GM12878 (cell line): ENCODE measurements at regions not wholly inside any gene's neighbourhood (a gene's known extent, or its start where the extent isn't known, plus 50 kb on each side); places are given as distances from the start of the nearest gene placed in this dataset.

ENCODE experiments used
- ATAC-seq: fragments of 200-7000 bp; cut with Tn5 transposase; 3 replicates; pipeline ENCODE4 v1.9.1; 2020; ENCODE audit warnings: mild to moderate bottlenecking, moderate library complexity
- BruUV-seq: library from RNA; stranded (reverse); fragments of 400-500 nt; replicated peaks from 2 replicates; lab custom pipeline; 2021; lab: Mats Ljungman, UMichigan
- CTCF ChIA-PET: fragments of 300-600 bp; sonication (Branson Sonifier 250); formaldehyde crosslinking; extraction: SDS; loops from one replicate; lab custom pipeline; 2021; ENCODE audit warnings: inconsistent platforms; lab: Yijun Ruan, JAX
- POLR2A ChIA-PET: fragments of 350-600 bp; formaldehyde crosslinking; extraction: SDS; loops from one replicate; lab custom pipeline; 2021; ENCODE audit warnings: inconsistent platforms; lab: Charles Lee
- RAD21 ChIA-PET: fragments of 300-600 bp; sonication (Branson Sonifier 250); formaldehyde crosslinking; loops from one replicate; lab custom pipeline; 2023; ENCODE audit warnings: antibody characterized with exemption; ENCODE audit not compliant: unreplicated experiment; lab: Charles Lee
- SMC1A ChIA-PET: fragments of 300-600 bp; sonication (Branson Sonifier 250); formaldehyde crosslinking; loops from one replicate; lab custom pipeline; 2023; ENCODE audit not compliant: unreplicated experiment, uncharacterized antibody; lab: Charles Lee
- DNase-seq: peaks from one replicate; pipeline ENCODE4 v3.0.0-alpha.2; 2011; ENCODE audit warnings: low read depth, low spot score
- FAIRE-seq: peaks from 3 replicates; lab custom pipeline; 2011; peaks lifted over from hg19 to GRCh38; lab: Jason Lieb, UNC
- H2AFZ ChIP-seq: 2 replicates; pipeline ENCODE4 v1.6.0; 2011; ENCODE audit warnings: low read depth, low read length, control low read depth; ENCODE audit not compliant: control insufficient read depth
- H3K27ac ChIP-seq: 2 replicates; pipeline ENCODE4 v1.5.1; 2011; ENCODE audit warnings: control low read depth; ENCODE audit not compliant: control insufficient read depth, insufficient read depth
- H3K27me3 ChIP-seq, 2 experiments: replicated peaks in 1 of 2; 2 replicates each; pipeline versions ENCODE4 v1.6.0 to v1.6.1; 2011; ENCODE audit warnings: low read length in 1 of 2; ENCODE audit not compliant: control insufficient read depth in 2 of 2, insufficient read depth in 2 of 2
- H3K36me3 ChIP-seq, 2 experiments: 2 replicates each; pipeline ENCODE4 v1.5.1; 2011; ENCODE audit warnings: low read length in 1 of 2; ENCODE audit not compliant: control insufficient read depth in 2 of 2, insufficient read depth in 2 of 2
- H3K4me1 ChIP-seq: 2 replicates; pipeline ENCODE4 v1.6.1; 2011; ENCODE audit warnings: mild to moderate bottlenecking, low read length, moderate library complexity, mixed read lengths; ENCODE audit not compliant: control insufficient read depth, insufficient read depth
- H3K4me2 ChIP-seq: 2 replicates; pipeline ENCODE4 v1.6.0; 2011; ENCODE audit warnings: control low read depth; ENCODE audit not compliant: control insufficient read depth, insufficient read depth
- H3K4me3 ChIP-seq: fragments of 200-600 bp; sonication (generic); 2 replicates; pipeline ENCODE4 v1.5.1; 2016
- H3K79me2 ChIP-seq: 2 replicates; pipeline ENCODE4 v1.6.0; 2011; ENCODE audit warnings: low read length; ENCODE audit not compliant: control insufficient read depth, insufficient read depth
- H3K9ac ChIP-seq: 2 replicates; pipeline ENCODE4 v1.8.0; 2011; ENCODE audit warnings: low read length, control low read depth, mixed read lengths; ENCODE audit not compliant: control insufficient read depth, insufficient read depth
- H3K9me3 ChIP-seq: replicated peaks from 3 replicates; pipeline ENCODE4 v1.5.1; 2011; ENCODE audit warnings: mild to moderate bottlenecking, low read length; ENCODE audit not compliant: control insufficient read depth, insufficient read depth
- H4K20me1 ChIP-seq: 2 replicates; pipeline ENCODE4 v1.6.0; 2011; ENCODE audit not compliant: control insufficient read depth, insufficient read depth
- ETV6 ChIP-seq, 2 experiments: fragments of 450-650 bp in 1 of 2; IDR thresholded peaks in 1 of 2; conservative IDR thresholded peaks in 1 of 2; 2 replicates each; pipeline ENCODE4 v1.6.1; 2014; ENCODE audit warnings: antibody characterized with exemption in 1 of 2, borderline replicate concordance in 1 of 2, low read depth in 1 of 2, mild to moderate bottlenecking in 1 of 2, moderate library complexity in 1 of 2
- GATAD2B ChIP-seq: fragments of 450-650 bp; conservative IDR thresholded peaks from 2 replicates; pipeline ENCODE4 v1.6.1; 2017; ENCODE audit warnings: low read depth, mild to moderate bottlenecking, moderate library complexity
- HSF1 ChIP-seq: fragments of 150-350 bp; IDR thresholded peaks from 2 replicates; pipeline ENCODE4 v1.6.1; 2014; ENCODE audit warnings: mild to moderate bottlenecking, low read depth, low read length
- IKZF2 ChIP-seq, 2 experiments: fragments of 450-650 bp; IDR thresholded peaks; 2 replicates each; pipeline ENCODE4 v1.6.1; 2017; ENCODE audit warnings: mild to moderate bottlenecking in 2 of 2, moderate library complexity in 2 of 2
- NR2F1 ChIP-seq: fragments of 450-650 bp; conservative IDR thresholded peaks from 2 replicates; pipeline ENCODE4 v1.6.1; 2017; ENCODE audit warnings: mild to moderate bottlenecking
- NRF1 ChIP-seq: conservative IDR thresholded peaks from 2 replicates; pipeline ENCODE4 v1.6.1; 2011; ENCODE audit warnings: mild to moderate bottlenecking, low read depth, low read length, improper control_type of control experiment
- SMAD5 ChIP-seq: IDR thresholded peaks from 2 replicates; pipeline ENCODE4 v1.6.1; 2016; ENCODE audit warnings: antibody characterized with exemption, low read depth
- TCF7 ChIP-seq: IDR thresholded peaks from 2 replicates; pipeline ENCODE4 v1.6.1; 2014; ENCODE audit warnings: antibody characterized with exemption, borderline replicate concordance
- ZBED1 ChIP-seq: IDR thresholded peaks from 2 replicates; pipeline ENCODE4 v1.6.1; 2016; ENCODE audit warnings: borderline replicate concordance
- ZBTB11 ChIP-seq: fragments of 450-650 bp; formaldehyde crosslinking; IDR thresholded peaks from 2 replicates; pipeline ENCODE4 v1.5.0; 2022; ENCODE audit warnings: mild to moderate bottlenecking, missing genetic modification characterization
- WGBS: methylation state at CpG from one replicate; pipeline ENCODE4 v1.1.6; 2016; ENCODE audit warnings: low lambda C conversion rate; ENCODE audit not compliant: insufficient replicate concordance, insufficient coverage; ENCODE audit errors: missing lambda C conversion rate; 5-methylcytosine and 5-hydroxymethylcytosine counted together
- in situ Hi-C: fragments of 300-500 bp; cut with MboI; formaldehyde crosslinking; loops from 9 replicates; pipeline ENCODE4 v1.14.3; 2018; ENCODE audit warnings: mixed read lengths
- intact Hi-C: fragments of 100-400 bp; cut with micrococcal nuclease; formaldehyde crosslinking; loops from one replicate; pipeline ENCODE4 v1.14.2; 2022; ENCODE audit not compliant: unreplicated experiment

- TF ChIP-seq ZBTB11 (CRISPR knock-in tag) (no peak), IKZF2 (IDR thresholded peaks at IDR 0.05) (no peak), SMAD5 (no peak), ETV6 (conservative IDR thresholded peaks at IDR 0.05 in 1 of 2, IDR thresholded peaks at IDR 0.05 in 1 of 2; ENCODE audit: borderline replicate concordance in 1 of 2, low read depth in 1 of 2) (no peak), TCF7 (no peak), ZBED1 (no peak)
- TF ChIP-seq, all 136 proteins: peak for 0
Observed at GRCh38 chr11:87909178-87909577, 266.1 kb downstream of the RAB38 start (continued).

GRCh38 chr11:87908086-87908485 is 267.2 kb downstream of the RAB38 start:
- no peak for FAIRE-seq
- DNase-seq, result no peak
- WGBS, result 24% methylated on average over 1 of the region's 1 CpG
- no peaks in the 10 kb centered on the region for H4K20me1 ChIP-seq
- BruUV-seq, result no TSS peak
- H3K4me3 ChIP-seq, result no peak overlapping the region
- ChIA-PET RAD21 (no interaction called here), CTCF (no interaction called here), POLR2A (no interaction called here), SMC1A (no interaction called here)
- H3K4me2 ChIP-seq, result no peak overlapping the region
- intact Hi-C loops (no loop called here), in situ Hi-C loops (no loop called here)
- no peak overlapping the region for H3K9ac ChIP-seq
- H3K36me3 ChIP-seq, result no peaks in the 10 kb centered on the region
- no peaks in the 10 kb centered on the region for H3K4me1 ChIP-seq
- H2AFZ ChIP-seq, result no peak overlapping the region
- H3K9me3 ChIP-seq, result no peaks in the 10 kb centered on the region
- H3K27me3 ChIP-seq, result no peaks in the 10 kb centered on the region
- TF ChIP-seq NR2F1, result no peak
- TF ChIP-seq GATAD2B, result no peak
- no peak for TF ChIP-seq NRF1
- TF ChIP-seq HSF1, result no peak
- H3K79me2 ChIP-seq, result no peaks in the 10 kb centered on the region
- no peak for ATAC-seq
- no peak overlapping the region for H3K27ac ChIP-seq
